ENCODE measurements at regions not wholly inside any gene's neighbourhood (a gene's known extent, or its start where the extent isn't known, plus 50 kb on each side); places are given as distances from the start of the nearest gene placed in this dataset.

DNA sequence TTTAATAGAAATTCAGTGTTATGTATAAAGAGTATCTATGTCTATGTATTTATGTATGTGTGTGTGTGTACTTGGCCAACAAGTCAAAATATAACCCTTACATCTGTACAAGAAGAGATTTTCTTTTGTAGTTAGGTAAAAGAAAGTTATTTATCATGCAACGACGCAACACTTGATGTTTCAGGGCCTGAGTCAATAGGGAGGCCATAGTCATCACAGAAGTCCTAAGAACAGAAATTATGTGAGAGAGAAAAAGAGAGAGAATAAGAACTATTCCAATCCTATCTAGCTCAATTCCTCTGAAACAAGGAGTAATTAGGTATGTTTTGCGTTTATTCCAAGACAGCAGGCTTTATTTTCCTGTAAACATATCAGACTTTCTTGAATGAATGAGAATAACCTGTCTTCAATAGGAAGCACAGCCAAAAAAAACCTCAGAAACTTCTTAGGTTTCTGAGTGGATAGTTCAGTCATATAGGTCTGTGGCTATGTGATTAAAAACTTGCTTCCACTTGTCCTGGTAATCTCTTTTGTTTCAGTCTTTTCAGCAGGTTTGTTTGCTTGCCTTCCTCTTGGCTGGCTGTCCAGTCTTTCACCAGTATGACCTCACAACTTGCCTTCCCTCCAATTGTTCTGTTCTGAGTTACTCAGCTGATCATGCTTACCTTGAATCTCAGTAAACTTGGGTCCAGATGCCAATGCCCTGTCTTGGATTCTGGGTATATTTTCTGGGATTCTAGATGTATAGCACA is 382.4 kb upstream of the GBE1 start:
- TF ChIP-seq, protein P1, sequence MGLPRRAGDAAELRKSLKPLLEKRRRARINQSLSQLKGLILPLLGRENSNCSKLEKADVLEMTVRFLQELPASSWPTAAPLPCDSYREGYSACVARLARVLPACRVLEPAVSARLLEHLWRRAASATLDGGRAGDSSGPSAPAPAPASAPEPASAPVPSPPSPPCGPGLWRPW (IDR thresholded peaks at IDR 0.05), result no peak
- TF ChIP-seq EP300 (IDR thresholded peaks at IDR 0.05) (no peak), ZFP36 (IDR thresholded peaks at IDR 0.05; ENCODE audit: borderline replicate concordance, partially characterized antibody) (no peak), CEBPB (IDR thresholded peaks at IDR 0.05) (no peak), POLR2A (IDR thresholded peaks at IDR 0.05; ENCODE audit: low read length) (no peak), ESRRA (IDR thresholded peaks at IDR 0.05; ENCODE audit: borderline replicate concordance, low read length) (no peak), BHLHE40 (IDR thresholded peaks at IDR 0.05; ENCODE audit: low read depth, low read length) (no peak), SMC3 (IDR thresholded peaks at IDR 0.05) (no peak)
- TF ChIP-seq, protein P2, sequence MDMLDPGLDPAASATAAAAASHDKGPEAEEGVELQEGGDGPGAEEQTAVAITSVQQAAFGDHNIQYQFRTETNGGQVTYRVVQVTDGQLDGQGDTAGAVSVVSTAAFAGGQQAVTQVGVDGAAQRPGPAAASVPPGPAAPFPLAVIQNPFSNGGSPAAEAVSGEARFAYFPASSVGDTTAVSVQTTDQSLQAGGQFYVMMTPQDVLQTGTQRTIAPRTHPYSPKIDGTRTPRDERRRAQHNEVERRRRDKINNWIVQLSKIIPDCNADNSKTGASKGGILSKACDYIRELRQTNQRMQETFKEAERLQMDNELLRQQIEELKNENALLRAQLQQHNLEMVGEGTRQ (IDR thresholded peaks at IDR 0.05), result no peak
- TF ChIP-seq, protein P3, sequence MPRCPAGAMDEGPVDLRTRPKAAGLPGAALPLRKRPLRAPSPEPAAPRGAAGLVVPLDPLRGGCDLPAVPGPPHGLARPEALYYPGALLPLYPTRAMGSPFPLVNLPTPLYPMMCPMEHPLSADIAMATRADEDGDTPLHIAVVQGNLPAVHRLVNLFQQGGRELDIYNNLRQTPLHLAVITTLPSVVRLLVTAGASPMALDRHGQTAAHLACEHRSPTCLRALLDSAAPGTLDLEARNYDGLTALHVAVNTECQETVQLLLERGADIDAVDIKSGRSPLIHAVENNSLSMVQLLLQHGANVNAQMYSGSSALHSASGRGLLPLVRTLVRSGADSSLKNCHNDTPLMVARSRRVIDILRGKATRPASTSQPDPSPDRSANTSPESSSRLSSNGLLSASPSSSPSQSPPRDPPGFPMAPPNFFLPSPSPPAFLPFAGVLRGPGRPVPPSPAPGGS (IDR thresholded peaks at IDR 0.05), result no peak
- TF ChIP-seq, protein P4, sequence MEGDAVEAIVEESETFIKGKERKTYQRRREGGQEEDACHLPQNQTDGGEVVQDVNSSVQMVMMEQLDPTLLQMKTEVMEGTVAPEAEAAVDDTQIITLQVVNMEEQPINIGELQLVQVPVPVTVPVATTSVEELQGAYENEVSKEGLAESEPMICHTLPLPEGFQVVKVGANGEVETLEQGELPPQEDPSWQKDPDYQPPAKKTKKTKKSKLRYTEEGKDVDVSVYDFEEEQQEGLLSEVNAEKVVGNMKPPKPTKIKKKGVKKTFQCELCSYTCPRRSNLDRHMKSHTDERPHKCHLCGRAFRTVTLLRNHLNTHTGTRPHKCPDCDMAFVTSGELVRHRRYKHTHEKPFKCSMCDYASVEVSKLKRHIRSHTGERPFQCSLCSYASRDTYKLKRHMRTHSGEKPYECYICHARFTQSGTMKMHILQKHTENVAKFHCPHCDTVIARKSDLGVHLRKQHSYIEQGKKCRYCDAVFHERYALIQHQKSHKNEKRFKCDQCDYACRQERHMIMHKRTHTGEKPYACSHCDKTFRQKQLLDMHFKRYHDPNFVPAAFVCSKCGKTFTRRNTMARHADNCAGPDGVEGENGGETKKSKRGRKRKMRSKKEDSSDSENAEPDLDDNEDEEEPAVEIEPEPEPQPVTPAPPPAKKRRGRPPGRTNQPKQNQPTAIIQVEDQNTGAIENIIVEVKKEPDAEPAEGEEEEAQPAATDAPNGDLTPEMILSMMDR (IDR thresholded peaks at IDR 0.05), result no peak
- TF ChIP-seq, protein P5, sequence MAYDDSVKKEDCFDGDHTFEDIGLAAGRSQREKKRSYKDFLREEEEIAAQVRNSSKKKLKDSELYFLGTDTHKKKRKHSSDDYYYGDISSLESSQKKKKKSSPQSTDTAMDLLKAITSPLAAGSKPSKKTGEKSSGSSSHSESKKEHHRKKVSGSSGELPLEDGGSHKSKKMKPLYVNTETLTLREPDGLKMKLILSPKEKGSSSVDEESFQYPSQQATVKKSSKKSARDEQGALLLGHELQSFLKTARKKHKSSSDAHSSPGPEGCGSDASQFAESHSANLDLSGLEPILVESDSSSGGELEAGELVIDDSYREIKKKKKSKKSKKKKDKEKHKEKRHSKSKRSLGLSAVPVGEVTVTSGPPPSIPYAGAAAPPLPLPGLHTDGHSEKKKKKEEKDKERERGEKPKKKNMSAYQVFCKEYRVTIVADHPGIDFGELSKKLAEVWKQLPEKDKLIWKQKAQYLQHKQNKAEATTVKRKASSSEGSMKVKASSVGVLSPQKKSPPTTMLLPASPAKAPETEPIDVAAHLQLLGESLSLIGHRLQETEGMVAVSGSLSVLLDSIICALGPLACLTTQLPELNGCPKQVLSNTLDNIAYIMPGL (CRISPR knock-in tag; IDR thresholded peaks at IDR 0.05; ENCODE audit: borderline replicate concordance), result no peak
